Stromal cell of bone marrow (primary cell): ENCODE measurements at regions not wholly inside any gene's neighbourhood (a gene's known extent, or its start where the extent isn't known, plus 50 kb on each side); places are given as distances from the start of the nearest gene placed in this dataset.
"Not testable (repeated sequence)": the region's sequence is repeated elsewhere in the genome, so short reads cannot be mapped to it uniquely, and the experiment has no call there.

Source experiments
- DNase-seq: peaks from one replicate; pipeline ENCODE4 v3.0.0-alpha.2; 2012; ENCODE audit warnings: low read depth

DNA sequence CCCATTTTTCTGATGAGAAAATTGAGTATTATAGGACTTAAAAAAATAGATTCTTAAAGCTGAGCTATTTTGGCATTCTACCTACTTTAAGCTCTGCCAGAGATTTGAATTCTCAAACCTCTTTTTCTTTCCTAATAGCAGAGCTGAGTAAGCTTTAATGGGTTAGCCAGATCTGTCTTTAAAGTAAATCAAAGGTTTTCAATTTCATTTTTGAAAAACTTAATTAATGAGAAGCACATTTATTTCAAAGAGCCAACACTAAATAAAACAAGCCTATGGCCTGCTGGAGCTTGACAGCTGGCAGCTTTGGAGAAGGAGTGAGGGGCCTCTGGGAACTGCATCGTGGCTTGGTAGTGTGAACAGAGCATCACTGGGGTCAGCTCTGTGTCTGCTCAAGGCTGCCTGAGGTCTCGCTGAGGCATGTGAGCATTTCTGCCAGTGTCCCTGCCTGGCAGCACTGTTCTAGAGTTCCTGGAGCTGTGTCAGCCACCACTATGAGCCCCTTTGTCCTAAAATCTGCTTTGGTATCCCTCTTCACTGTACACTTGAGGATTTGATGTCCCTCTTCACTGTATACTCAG lies 50.4 kb upstream of the PRSS23 start:
- DNase-seq: no peak

DNA sequence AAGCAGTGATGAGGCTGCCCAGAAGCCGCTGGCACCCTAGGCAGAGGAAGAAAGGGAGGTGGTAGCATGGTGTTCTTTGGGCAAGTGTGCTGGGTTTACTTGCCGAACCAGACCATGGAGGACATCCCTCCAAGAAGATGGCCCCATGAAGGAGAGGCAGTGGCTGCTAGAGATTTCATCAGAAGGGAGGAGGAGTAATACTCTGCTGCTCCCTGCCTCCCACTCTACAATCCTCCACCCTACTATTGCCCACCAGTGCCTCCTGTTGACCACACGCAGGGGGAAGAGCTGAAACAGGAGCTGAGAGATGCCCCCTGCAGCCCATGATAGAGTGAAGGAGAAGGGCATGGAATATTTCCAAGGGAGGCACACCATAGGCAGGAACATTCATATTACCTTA lies 51.0 kb upstream of the PRSS23 start:
- no peak for DNase-seq

DNA sequence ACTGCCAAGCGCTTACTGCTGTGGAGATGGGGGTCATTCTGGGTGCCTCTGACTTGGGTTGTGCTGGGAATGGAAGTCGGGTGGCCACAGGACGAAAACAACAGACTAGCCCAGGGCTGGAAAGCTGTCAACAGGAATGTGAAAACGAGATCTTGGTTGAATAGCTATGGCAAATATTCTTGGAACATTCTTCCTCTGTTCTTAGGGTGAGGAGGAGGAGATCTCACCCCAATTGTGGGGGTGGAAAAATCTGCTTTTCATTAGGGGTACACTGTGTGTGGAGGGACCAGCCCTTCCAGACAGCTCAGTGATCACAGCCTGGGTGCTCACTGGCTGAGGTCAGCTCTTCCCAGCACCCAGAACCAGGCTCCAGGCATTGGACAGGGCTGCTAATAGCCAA lies 52.0 kb upstream of the PRSS23 start:
- no peak for DNase-seq

DNA sequence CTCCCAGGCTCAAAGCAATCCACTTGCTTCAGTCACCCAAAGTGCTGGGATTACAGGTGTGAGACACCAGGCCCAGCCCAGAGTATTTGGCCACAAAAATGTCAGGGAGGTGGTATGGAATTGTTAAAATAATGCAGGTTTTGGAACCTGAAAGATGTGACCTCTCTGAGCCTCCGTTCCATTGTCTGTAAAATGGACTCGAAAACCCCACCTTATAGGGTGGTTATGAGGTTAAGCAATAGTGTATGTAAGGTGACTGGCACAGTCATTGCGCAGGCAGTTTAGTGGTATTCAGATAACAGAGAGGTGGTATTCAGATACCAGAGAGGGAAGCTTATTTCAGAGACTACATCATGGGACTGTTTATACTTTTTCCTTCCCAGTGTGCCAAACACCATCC lies 52.5 kb upstream of the PRSS23 start:
- DNase-seq: no peak

DNA sequence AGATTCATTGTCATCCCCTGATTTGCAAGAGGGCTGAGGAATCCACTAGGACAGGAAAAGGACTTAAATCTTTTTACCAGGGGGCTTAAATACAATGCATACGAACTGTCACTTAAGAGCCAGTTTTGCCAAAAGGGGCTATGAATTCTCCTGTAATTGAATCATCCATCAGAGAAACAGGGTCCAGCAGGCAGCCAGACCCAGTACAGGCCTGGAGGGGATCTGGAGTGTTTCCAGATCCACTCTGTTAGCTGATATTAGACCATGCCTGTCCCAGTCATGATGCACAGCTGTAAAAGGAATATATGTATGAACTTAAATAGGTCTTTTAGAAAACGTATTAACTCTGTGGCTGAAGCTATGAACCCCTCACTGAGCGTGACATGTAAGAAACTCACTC lies 53.8 kb upstream of the PRSS23 start:
- DNase-seq: no peak

DNA sequence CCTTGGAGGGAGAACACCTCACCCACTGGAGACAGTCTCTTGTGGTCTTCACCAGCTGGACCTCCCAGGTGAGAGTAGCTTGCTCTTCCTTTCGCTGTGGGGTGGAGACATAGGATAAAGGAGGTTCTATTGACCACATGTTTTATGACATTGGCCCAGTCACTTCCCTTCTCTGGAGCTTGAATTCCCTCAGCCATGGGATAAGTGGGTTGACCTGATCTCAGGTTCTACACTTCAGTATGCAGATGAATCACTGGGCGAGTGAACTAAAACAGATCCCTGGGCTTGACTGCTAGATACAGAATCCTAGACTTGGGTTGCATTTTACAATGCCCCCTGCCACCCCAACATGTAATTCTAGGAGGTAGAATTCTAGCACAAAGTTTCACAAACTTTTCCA lies 54.8 kb upstream of the PRSS23 start:
- DNase-seq: no peak

DNA sequence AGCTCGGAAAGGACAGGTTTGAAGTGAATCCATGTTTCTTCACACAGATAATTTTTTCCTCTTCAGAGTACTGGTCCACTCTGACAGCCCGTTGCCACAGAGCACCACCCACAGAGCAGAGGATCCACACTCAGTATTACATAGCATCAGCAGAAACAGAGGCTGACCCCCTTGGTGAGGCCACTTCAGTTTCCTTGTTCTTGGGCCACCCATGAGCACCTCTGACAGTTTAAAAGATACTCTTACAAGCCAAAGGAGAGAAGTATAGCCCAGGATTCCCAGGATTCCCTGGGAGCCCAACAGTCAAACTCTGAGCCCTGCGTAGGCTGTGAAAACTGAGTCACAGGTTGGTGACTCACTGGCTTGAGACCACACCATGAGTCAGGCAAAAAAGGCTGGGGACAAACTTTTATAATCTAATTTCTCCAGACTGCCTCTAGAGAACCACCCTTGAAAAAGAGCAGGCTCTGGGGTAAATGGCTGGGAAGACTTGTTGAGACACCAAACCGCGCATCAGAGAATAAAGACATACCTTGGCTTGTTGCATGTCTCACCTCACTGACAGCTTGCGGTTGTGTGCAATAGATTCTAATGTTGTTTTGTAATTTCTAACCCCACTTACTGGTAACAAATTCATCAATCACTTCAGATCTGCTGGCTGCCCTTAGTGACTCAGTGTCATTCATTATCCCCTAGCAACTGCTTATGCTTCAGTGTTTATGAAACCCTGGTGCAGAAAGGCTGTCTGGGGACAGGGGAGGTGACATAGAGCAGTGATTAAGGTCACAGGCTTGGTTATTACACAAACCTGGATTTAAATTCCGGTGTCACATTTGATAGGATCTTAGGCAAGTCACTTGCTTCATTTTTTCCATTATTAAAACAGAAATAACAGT lies 56.9 kb upstream of the PRSS23 start:
- peak; percentile 99 for DNase-seq

DNA sequence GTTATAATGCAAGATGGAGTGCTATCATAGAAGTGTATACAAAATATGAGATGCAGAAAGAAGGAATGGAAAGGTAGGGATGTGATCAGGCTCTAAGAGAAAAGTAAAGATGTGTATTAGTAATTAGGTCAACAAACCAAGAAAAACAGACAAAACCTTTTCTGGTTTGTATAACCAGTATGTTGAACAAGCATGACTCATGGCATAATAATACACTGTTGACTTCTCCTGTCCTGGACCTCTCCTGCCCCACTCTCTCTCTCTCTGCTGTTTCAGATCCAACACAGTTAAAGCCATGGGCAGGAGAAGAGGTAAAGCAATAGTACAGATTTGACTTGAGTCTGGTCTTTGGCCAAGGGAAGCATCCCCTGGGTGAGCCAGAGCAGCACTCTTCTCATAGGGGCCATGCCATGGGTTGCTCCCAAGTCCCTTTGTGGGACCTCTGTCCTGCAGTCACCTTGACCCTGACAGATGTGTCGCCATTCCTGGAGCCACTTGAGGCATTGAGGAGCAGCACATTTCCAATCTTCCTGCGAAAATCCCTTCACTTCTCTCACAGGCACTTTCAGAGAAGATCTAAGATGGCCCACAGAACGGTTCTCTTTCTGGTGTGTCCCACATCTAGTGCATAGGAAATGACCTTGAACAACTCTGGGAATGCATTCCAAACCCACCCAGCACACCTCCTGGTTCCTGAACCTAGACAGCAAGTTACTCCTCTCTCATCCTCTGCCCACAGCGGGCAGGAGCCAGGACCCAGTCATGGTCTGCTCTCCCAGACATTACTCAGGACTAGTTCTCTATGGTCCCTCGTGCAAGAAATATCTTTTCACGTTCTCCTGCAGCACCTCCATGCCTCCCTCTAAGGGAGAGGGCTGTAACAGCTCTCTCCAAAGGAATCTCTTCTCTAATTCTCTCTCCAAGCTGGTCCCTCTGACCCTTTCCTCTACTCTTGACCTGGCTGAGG lies 58.2 kb upstream of the PRSS23 start:
- DNase-seq: peak; percentile 58

DNA sequence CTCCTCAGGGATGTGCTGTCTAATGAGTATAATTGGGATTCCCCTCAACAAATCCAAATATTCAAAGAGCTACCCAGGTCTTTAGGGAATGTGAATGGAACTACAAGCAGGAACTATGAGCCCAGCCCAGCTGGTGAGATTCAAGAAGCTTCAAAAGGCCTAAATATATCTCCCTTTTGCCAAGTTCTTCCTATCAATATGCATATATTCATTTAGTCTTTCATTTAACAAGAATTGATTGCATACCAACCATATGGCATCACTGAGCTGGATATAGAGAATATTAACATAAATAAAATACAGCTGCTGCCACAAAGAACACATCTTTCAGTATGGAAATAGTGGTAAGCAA lies 58.9 kb upstream of the PRSS23 start:
- no peak for DNase-seq

DNA sequence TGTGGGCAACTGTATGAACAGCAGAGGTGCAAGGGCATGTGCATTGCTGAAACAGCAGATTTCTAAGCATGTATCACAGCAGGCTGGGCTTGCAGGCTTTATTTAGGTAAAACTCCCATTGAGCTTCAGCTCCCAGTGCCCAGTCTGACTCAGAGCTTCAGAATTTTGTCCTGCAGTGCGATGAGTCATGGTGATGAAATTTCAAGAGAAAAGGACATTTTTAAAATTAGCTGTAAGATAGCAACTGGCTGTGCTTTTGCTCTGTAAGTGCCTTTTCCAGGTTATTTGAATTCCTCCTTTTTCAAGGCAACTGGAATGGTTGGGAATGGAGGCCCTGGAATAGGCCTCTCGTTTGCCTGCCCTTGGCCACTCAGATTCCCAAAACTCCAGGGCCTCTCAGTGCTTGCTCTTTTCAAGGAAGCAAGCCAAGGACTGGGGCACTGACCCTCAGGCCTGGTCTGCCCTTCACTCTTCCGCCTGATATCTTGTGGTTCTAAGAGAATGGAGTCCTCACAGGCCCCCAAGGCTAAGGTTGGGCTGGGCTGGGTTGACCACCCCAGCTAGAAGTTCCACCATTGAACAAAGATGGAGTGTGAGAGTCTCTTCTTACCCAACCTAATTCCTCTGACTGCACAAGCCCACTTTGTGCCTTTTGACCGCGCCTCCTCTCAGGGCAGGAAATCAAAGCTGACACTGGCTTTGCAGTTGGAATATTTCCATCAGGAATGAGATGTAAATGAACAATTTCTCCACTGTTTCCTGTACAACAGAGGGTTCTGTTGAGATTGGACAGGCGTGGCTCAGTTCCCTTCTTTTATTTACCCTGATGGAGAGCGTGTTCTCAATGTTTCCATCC lies 59.5 kb upstream of the PRSS23 start:
- DNase-seq: peak; percentile 92

DNA sequence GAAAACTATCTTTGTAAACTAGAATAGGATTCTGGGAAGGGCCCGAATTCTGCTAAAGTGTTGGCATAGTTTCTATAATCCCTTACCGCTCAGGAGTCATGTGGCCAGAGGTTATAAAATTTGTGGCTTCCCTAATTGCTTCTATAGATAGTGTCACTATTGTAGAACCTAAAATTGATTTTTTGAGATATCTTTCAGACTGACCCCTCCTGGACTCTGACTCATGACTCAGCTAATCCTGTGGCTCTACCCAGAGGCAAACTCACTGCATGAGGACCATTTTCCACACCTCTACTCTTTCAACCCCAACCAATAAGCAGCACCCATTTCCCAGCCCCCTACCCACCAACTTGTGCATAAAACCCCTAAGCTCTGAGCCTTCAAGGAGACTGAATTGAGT lies 61.8 kb upstream of the PRSS23 start:
- DNase-seq: no peak

DNA sequence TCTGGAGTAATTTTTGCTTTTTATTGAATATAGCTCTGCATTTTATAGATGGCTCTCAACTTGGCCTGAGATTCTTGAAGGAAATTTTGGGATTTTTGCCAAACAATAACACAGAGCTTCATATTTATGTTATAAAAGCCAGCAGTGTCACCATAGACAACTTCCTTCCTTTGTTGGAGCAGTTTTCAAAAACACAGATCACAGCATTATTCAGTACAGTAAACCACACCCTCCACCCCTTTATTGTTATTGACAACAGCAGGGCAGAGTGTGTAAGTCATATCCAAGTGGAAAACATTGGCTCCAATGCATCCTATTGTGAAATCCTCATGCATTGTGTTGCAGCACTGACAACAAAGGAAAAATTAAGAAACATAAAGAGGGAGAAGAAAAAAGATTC lies 62.6 kb upstream of the PRSS23 start:
- DNase-seq: no peak

DNA sequence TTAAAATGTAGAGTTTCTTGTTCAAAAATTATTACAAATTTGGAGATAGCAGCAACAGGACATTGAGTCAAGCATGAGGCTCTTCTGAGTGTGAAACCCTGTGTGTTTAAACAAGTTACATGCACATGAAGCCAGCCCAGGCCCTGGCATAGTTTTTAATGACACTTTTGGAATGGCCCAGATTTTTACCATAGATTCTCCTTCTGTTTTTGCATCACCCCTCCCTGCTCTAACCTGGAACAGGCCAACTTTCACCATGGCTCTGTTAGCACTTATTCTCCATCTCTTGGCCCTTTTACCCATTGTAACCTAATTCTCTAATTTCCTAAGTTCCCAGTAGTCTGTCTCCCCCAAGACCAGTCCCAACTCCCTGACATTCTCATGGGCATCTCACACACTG lies 63.1 kb upstream of the PRSS23 start:
- DNase-seq: no peak

DNA sequence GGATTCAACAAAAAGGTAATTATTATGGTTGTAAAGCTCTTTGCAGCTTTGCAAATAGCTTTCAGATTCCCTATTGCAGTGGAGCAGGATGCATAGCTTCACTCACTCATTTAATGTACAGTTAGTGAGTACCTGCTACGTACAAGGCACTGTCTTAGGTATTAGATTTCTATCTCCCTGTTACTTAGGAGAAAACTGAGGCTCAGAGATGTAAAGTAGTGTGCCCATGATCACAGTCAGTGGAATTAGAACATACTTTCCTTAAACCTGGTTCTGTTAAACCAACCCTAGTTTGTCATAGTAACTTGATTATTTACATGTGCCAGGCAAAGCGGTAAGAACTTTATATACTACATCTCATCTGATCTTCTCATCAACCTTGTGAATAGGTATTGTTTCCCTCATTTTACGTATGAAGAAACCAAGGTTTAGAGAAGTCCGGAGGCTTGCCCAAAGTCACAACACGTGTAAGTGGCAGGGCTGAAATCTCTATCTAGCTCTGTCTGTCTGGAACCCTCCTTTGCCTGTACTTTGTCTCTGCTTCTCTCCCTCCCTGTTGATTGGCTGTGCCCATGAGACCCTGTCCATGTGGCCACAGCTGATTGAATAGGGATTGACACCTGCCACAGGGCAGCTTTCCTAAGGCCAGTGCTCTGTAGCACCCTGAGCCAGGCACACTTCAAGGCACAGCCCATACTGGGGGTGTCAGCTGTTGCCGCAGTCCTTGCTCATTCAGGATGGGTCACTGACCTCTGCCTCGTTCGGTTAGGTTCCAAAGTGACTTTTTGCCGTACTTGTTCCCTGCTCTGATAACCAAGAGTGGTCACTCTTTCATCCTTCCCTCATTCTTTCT lies 63.8 kb upstream of the PRSS23 start:
- no peak for DNase-seq

DNA sequence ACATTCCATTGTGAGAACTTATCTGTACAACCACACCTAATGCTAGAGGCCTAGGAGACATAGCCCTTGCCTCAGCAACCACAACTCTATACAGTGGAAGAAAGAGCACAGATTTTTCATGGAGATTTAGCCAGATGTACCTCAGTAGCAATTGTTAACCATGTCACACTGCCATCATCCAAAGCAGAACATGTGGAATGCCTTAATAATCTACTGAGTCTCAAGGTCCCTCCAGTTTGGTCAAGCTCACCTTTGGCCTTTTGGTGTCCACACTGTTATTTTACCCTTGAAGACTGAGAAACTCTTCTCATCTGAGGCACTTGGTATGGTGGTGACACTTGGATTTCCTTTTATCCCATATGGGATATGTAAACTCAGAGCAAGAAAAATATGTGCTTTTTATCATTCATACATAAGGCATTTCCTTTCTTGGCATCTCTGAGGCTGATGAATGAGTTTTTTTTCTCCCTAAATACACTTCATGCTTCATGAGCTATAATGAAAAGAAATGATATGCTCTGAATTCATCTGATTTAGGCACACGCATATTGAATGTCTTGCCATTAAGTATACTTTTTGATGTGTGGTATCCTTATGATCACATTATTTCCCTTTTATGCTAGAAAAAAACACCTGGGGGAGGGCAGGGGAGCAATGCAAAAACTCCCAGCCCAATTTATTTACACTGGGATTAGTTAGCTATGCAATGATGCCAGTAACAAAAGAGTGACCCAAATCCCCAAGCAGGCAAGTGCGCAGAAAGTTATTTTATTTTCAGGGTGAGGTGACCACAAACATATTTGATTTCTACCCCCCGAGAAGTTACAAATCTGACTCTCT lies 63.3 kb upstream of the ME3 start:
- DNase-seq: no peak

DNA sequence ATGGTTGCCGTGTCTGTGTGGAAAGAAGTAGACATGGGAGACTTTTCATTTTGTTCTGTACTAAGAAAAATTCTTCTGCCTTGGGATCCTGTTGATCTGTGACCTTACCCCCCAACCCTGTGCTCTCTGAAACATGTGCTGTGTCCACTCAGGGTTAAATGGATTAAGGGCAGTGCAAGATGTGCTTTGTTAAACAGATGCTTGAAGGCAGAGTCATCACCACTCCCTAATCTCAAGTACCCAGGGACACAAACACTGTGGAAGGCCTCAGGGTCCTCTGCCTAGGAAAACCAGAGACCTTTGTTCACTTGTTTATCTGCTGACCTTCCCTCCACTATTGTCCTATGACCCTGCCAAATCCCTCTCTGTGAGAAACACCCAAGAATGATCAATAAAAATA lies 60.3 kb upstream of the ME3 start:
- DNase-seq: not testable (repeated sequence)

DNA sequence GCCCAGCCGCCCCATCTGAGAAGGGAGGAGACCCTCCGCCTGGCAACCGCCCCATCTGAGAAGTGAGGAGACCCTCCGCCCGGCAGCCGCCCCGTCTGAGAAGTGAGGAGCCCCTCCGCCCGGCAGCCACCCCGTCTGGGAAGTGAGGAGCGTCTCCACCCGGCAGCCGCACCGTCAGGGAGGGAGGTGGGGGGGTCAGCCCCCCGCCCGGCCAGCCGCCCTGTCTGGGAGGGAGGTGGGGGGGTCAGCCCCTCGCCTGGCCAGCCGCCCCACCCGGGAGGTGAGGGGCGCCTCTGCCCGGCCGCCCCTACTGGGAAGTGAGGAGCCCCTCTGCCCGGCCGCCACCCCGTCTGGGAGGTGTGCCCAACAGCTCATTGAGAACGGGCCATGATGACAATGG lies 59.9 kb upstream of the ME3 start:
- not testable (repeated sequence) for DNase-seq

DNA sequence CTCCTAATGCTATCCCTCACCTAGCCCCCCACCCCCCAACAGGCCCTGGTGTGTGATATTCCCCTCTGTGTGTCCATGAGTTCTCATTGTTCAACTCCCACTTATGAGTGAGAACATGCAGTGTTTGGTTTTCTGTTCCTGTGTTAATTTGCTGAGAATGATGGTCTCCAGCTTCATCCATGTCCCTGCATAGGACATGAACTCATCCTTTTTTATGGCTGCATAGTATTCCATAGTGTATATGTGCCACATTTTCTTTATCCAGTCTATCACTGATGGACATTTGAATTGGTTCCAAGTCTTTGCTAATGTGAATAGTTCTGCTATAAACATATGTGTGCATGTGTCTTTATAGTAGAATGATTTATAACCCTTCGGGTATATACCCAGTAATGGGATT lies 57.2 kb upstream of the ME3 start:
- DNase-seq: not testable (repeated sequence)

DNA sequence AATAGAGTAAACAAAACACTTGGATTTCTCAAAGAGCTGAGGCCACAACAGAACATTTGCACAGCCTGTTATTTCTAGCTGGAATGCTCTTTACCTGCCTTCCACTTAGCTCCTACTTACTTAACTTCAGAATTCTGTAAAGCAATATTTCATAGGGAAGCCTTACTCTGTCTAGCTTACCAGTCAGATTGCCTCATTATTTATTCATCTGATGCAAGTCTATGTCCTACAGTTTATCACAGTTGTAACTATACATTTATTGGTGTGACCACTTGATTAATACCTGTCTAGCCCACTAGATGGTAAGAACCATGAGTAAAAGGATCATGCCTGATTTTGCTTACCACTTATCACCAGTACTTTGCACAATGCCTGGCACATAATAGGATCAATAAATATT lies 56.1 kb upstream of the ME3 start:
- no peak for DNase-seq
